Osteoblast (primary cell): ENCODE measurements at regions not wholly inside any gene's neighbourhood (a gene's known extent, or its start where the extent isn't known, plus 50 kb on each side); places are given as distances from the start of the nearest gene placed in this dataset.

ENCODE experiments used
- DNase-seq: peaks from one replicate; pipeline ENCODE4 v3.0.0; 2011; ENCODE audit warnings: low spot score, mixed read lengths; ENCODE audit not compliant: insufficient read length; ENCODE audit errors: missing footprints
- H2AFZ ChIP-seq: 2 replicates; pipeline ENCODE4 v1.6.0; 2011; ENCODE audit warnings: mild to moderate bottlenecking, low read length
- H3K27ac ChIP-seq: 2 replicates; pipeline ENCODE4 v1.5.1; 2011; ENCODE audit warnings: mild to moderate bottlenecking, low read depth, low read length, moderate library complexity
- H3K27me3 ChIP-seq: 2 replicates; pipeline ENCODE4 v1.6.0; 2012; ENCODE audit warnings: mild to moderate bottlenecking, control low read depth, inconsistent platforms, low read length, moderate library complexity; ENCODE audit not compliant: insufficient read depth
- H3K36me3 ChIP-seq: 2 replicates; pipeline ENCODE4 v1.5.1; 2011; ENCODE audit warnings: mild to moderate bottlenecking, low read length, control low read depth, moderate library complexity; ENCODE audit not compliant: insufficient read depth
- H3K4me1 ChIP-seq: 2 replicates; pipeline ENCODE4 v1.5.1; 2011; ENCODE audit warnings: mild to moderate bottlenecking, low read length, control low read depth, moderate library complexity; ENCODE audit not compliant: insufficient read depth
- H3K4me2 ChIP-seq: 2 replicates; pipeline ENCODE4 v1.6.0; 2011; ENCODE audit warnings: mild to moderate bottlenecking, low read length; ENCODE audit not compliant: insufficient read depth
- H3K4me3 ChIP-seq: fragments of 200-600 bp; sonication (generic); 3 replicates; pipeline ENCODE4 v1.5.1; 2012; ENCODE audit warnings: mild to moderate bottlenecking, low read length, inconsistent platforms; ENCODE audit not compliant: insufficient read depth
- H3K79me2 ChIP-seq: 2 replicates; pipeline ENCODE4 v1.6.0; 2012; ENCODE audit warnings: mild to moderate bottlenecking, low read length, control low read depth, inconsistent platforms; ENCODE audit not compliant: insufficient read depth
- H3K9me3 ChIP-seq: 2 replicates; pipeline ENCODE4 v1.5.1; 2011; ENCODE audit warnings: low read depth, low read length, control low read depth
- H4K20me1 ChIP-seq: 2 replicates; pipeline ENCODE4 v1.6.0; 2012; ENCODE audit warnings: mild to moderate bottlenecking, low read length, control low read depth; ENCODE audit not compliant: insufficient read depth
- TF ChIP-seq, protein P1 (sequence below): IDR thresholded peaks from 2 replicates; pipeline ENCODE4 v1.5.1; 2011; ENCODE audit warnings: mild to moderate bottlenecking, low read depth, low read length, moderate library complexity; ENCODE audit errors: extremely low read depth

GRCh38 chr2:34353509-34354113, 754.5 kb upstream of the FAM98A start:
- Histone ChIP-seq H3K9me3 (no peaks in the 10 kb centered on the region), H3K27ac (no peak overlapping the region), H3K4me3 (no peak overlapping the region), H3K79me2 (no peaks in the 10 kb centered on the region), H3K36me3 (no peaks in the 10 kb centered on the region), H3K27me3 (no peaks in the 10 kb centered on the region), H3K4me1 (no peaks in the 10 kb centered on the region), H2AFZ (no peak overlapping the region), H3K4me2 (no peak overlapping the region), H4K20me1 (no peaks in the 10 kb centered on the region)
- TF ChIP-seq, protein P1, sequence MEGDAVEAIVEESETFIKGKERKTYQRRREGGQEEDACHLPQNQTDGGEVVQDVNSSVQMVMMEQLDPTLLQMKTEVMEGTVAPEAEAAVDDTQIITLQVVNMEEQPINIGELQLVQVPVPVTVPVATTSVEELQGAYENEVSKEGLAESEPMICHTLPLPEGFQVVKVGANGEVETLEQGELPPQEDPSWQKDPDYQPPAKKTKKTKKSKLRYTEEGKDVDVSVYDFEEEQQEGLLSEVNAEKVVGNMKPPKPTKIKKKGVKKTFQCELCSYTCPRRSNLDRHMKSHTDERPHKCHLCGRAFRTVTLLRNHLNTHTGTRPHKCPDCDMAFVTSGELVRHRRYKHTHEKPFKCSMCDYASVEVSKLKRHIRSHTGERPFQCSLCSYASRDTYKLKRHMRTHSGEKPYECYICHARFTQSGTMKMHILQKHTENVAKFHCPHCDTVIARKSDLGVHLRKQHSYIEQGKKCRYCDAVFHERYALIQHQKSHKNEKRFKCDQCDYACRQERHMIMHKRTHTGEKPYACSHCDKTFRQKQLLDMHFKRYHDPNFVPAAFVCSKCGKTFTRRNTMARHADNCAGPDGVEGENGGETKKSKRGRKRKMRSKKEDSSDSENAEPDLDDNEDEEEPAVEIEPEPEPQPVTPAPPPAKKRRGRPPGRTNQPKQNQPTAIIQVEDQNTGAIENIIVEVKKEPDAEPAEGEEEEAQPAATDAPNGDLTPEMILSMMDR = no peak
- DNase-seq = no peak

GRCh38 chr2:34349527-34349926, 750.4 kb upstream of the FAM98A start:
- TF ChIP-seq, protein P1 = no peak

GRCh38 chr2:34345030-34345429, 745.9 kb upstream of the FAM98A start:
- no peaks in the 10 kb centered on the region for H3K36me3 ChIP-seq
- no peak overlapping the region for H3K4me2 ChIP-seq
- no peak overlapping the region for H2AFZ ChIP-seq
- no peak overlapping the region for H3K4me3 ChIP-seq
- H4K20me1 ChIP-seq = no peaks in the 10 kb centered on the region
- no peak overlapping the region for H3K27ac ChIP-seq
- no peaks in the 10 kb centered on the region for H3K9me3 ChIP-seq
- TF ChIP-seq, protein P1 = no peak
- no peaks in the 10 kb centered on the region for H3K79me2 ChIP-seq
- no peaks in the 10 kb centered on the region for H3K27me3 ChIP-seq
- no peaks in the 10 kb centered on the region for H3K4me1 ChIP-seq
- DNase-seq = no peak

More at GRCh38 chr2:34349527-34349926, 750.4 kb upstream of the FAM98A start:
- Histone ChIP-seq H3K4me3 (no peak overlapping the region), H3K79me2 (no peaks in the 10 kb centered on the region), H3K27ac (no peak overlapping the region), H4K20me1 (no peaks in the 10 kb centered on the region), H3K4me1 (no peaks in the 10 kb centered on the region), H3K9me3 (no peaks in the 10 kb centered on the region), H2AFZ (no peak overlapping the region), H3K4me2 (no peak overlapping the region), H3K36me3 (no peaks in the 10 kb centered on the region), H3K27me3 (no peaks in the 10 kb centered on the region)
- no peak for DNase-seq

GRCh38 chr2:34340307-34340706, 741.2 kb upstream of the FAM98A start:
- Histone ChIP-seq H3K9me3 (no peaks in the 10 kb centered on the region), H2AFZ (no peak overlapping the region), H3K4me2 (no peak overlapping the region), H3K4me1 (no peaks in the 10 kb centered on the region), H3K27me3 (no peaks in the 10 kb centered on the region), H3K79me2 (no peaks in the 10 kb centered on the region), H3K27ac (no peak overlapping the region), H4K20me1 (no peaks in the 10 kb centered on the region), H3K36me3 (no peaks in the 10 kb centered on the region), H3K4me3 (no peak overlapping the region)
- TF ChIP-seq, protein P1 = no peak
- DNase-seq = no peak
